D721Med (cell line): ENCODE measurements at regions not wholly inside any gene's neighbourhood (a gene's known extent, or its start where the extent isn't known, plus 50 kb on each side); places are given as distances from the start of the nearest gene placed in this dataset.

Source experiments
- DNase-seq: peaks from one replicate; pipeline ENCODE4 v3.0.0; 2011; ENCODE audit warnings: low spot score; ENCODE audit not compliant: insufficient read length
- FAIRE-seq: peaks from 2 replicates; lab custom pipeline; 2011; peaks lifted over from hg19 to GRCh38; lab: Jason Lieb, UNC
- CTCF ChIP-seq: IDR thresholded peaks from 2 replicates; pipeline ENCODE4 v1.5.1; 2012; ENCODE audit warnings: mild to moderate bottlenecking, control low read depth; ENCODE audit not compliant: insufficient read depth; ENCODE audit errors: missing control alignments

- FAIRE-seq = no peak
- TF ChIP-seq CTCF = no peak
- DNase-seq = no peak
These were observed 1607.3 kb upstream of the CELF4 start for GRCh38 chr18:39172695-39173421.

GRCh38 chr18:39168723-39169122, 1603.1 kb upstream of the CELF4 start:
- no peak for FAIRE-seq
- no peak for DNase-seq
- TF ChIP-seq CTCF = no peak

GRCh38 chr18:39167990-39168389, 1602.4 kb upstream of the CELF4 start:
- DNase-seq (no peak), FAIRE-seq (no peak)
- no peak for TF ChIP-seq CTCF

GRCh38 chr18:39166776-39167175, 1601.2 kb upstream of the CELF4 start:
- TF ChIP-seq CTCF = no peak
- DNase-seq (no peak), FAIRE-seq (peak; percentile 41)

- TF ChIP-seq CTCF = no peak
- DNase-seq (no peak), FAIRE-seq (no peak)
These were observed 1596.6 kb upstream of the CELF4 start for GRCh38 chr18:39162013-39162827.

GRCh38 chr18:39149211-39149806, 1583.7 kb upstream of the CELF4 start:
- no peak for TF ChIP-seq CTCF
- DNase-seq (no peak), FAIRE-seq (peak; percentile 84)
